ENCODE measurements at regions not wholly inside any gene's neighbourhood (a gene's known extent, or its start where the extent isn't known, plus 50 kb on each side); places are given as distances from the start of the nearest gene placed in this dataset.

DNA sequence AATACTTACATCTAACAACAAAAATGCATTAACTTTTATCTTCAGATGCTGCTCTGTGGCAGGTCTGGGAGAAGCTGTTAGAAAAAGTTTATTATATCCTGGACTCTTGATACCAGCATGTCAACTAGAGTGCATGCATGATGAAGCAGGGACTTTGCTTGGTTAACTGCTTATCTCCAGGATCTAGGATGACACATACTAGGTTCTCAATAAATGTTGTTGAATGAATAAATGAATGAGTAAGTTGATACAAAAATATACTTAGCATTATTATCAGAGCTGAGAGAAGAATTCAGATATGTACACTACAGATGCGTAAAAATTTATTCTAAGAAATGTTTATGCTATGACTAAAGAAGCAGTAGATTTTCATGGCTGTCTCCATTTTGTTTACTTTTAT, 304.3 kb downstream of the LTN1 start:
- ATAC-seq = no peak
- no peak for DNase-seq (ENCODE audit: low spot score)
- peaks cover 8% of the 10 kb centered on the region for H3K4me1 Mint-ChIP-seq
- POLR2A ChIA-PET = no interaction called here
- H3K9me3 Mint-ChIP-seq = no peaks in the 10 kb centered on the region
- TF ChIP-seq, protein P1, sequence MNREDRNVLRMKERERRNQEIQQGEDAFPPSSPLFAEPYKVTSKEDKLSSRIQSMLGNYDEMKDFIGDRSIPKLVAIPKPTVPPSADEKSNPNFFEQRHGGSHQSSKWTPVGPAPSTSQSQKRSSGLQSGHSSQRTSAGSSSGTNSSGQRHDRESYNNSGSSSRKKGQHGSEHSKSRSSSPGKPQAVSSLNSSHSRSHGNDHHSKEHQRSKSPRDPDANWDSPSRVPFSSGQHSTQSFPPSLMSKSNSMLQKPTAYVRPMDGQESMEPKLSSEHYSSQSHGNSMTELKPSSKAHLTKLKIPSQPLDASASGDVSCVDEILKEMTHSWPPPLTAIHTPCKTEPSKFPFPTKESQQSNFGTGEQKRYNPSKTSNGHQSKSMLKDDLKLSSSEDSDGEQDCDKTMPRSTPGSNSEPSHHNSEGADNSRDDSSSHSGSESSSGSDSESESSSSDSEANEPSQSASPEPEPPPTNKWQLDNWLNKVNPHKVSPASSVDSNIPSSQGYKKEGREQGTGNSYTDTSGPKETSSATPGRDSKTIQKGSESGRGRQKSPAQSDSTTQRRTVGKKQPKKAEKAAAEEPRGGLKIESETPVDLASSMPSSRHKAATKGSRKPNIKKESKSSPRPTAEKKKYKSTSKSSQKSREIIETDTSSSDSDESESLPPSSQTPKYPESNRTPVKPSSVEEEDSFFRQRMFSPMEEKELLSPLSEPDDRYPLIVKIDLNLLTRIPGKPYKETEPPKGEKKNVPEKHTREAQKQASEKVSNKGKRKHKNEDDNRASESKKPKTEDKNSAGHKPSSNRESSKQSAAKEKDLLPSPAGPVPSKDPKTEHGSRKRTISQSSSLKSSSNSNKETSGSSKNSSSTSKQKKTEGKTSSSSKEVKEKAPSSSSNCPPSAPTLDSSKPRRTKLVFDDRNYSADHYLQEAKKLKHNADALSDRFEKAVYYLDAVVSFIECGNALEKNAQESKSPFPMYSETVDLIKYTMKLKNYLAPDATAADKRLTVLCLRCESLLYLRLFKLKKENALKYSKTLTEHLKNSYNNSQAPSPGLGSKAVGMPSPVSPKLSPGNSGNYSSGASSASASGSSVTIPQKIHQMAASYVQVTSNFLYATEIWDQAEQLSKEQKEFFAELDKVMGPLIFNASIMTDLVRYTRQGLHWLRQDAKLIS (CRISPR knock-in tag; IDR thresholded peaks at IDR 0.05; ENCODE audit: borderline replicate concordance) = no peak
- TF ChIP-seq, protein P2, sequence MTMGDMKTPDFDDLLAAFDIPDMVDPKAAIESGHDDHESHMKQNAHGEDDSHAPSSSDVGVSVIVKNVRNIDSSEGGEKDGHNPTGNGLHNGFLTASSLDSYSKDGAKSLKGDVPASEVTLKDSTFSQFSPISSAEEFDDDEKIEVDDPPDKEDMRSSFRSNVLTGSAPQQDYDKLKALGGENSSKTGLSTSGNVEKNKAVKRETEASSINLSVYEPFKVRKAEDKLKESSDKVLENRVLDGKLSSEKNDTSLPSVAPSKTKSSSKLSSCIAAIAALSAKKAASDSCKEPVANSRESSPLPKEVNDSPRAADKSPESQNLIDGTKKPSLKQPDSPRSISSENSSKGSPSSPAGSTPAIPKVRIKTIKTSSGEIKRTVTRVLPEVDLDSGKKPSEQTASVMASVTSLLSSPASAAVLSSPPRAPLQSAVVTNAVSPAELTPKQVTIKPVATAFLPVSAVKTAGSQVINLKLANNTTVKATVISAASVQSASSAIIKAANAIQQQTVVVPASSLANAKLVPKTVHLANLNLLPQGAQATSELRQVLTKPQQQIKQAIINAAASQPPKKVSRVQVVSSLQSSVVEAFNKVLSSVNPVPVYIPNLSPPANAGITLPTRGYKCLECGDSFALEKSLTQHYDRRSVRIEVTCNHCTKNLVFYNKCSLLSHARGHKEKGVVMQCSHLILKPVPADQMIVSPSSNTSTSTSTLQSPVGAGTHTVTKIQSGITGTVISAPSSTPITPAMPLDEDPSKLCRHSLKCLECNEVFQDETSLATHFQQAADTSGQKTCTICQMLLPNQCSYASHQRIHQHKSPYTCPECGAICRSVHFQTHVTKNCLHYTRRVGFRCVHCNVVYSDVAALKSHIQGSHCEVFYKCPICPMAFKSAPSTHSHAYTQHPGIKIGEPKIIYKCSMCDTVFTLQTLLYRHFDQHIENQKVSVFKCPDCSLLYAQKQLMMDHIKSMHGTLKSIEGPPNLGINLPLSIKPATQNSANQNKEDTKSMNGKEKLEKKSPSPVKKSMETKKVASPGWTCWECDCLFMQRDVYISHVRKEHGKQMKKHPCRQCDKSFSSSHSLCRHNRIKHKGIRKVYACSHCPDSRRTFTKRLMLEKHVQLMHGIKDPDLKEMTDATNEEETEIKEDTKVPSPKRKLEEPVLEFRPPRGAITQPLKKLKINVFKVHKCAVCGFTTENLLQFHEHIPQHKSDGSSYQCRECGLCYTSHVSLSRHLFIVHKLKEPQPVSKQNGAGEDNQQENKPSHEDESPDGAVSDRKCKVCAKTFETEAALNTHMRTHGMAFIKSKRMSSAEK (CRISPR knock-in tag; IDR thresholded peaks at IDR 0.05; ENCODE audit: borderline replicate concordance) = no peak
- TF ChIP-seq ZNF671 (CRISPR knock-in tag; IDR thresholded peaks at IDR 0.05) = no peak
- no peak for TF ChIP-seq CREB1 (CRISPR knock-in tag; IDR thresholded peaks at IDR 0.05)
- no peak for TF ChIP-seq TEAD4 (CRISPR knock-in tag; IDR thresholded peaks at IDR 0.05)
- TF ChIP-seq IRF1 (CRISPR knock-in tag; IDR thresholded peaks at IDR 0.05) = no peak
- no peak for TF ChIP-seq KAT7 (CRISPR knock-in tag; IDR thresholded peaks at IDR 0.05; ENCODE audit: borderline replicate concordance)
- no peak for TF ChIP-seq ATF3 (CRISPR knock-in tag; conservative IDR thresholded peaks at IDR 0.05)
- H3K36me3 Mint-ChIP-seq = no peaks in the 10 kb centered on the region
- H3K27ac Mint-ChIP-seq = no peak overlapping the region
- CTCF ChIA-PET = no interaction called here
- H3K27me3 Mint-ChIP-seq (ENCODE audit: low read depth) = no peaks in the 10 kb centered on the region
- no peak overlapping the region for H3K4me3 Mint-ChIP-seq

GRCh38 chr21:28687586-28687985, 305.1 kb downstream of the LTN1 start:
- H3K4me3 Mint-ChIP-seq = no peak overlapping the region
- no peak overlapping the region for H3K27ac Mint-ChIP-seq
- H3K27me3 Mint-ChIP-seq (ENCODE audit: low read depth) = no peaks in the 10 kb centered on the region
- ATAC-seq (no peak), DNase-seq (ENCODE audit: low spot score) (no peak)
- no peaks in the 10 kb centered on the region for H3K9me3 Mint-ChIP-seq
- H3K36me3 Mint-ChIP-seq = no peaks in the 10 kb centered on the region
- POLR2A ChIA-PET = no interaction called here
- CTCF ChIA-PET = no interaction called here
- TF ChIP-seq ZMAT4 (CRISPR knock-in tag; IDR thresholded peaks at IDR 0.05) (no peak), USF2 (CRISPR knock-in tag; IDR thresholded peaks at IDR 0.05) (no peak), NFATC4 (CRISPR knock-in tag; IDR thresholded peaks at IDR 0.05) (no peak), GRHL2 (CRISPR knock-in tag; IDR thresholded peaks at IDR 0.05; ENCODE audit: insufficient replicate concordance, severe bottlenecking) (no peak), TP53 (CRISPR knock-in tag; IDR thresholded peaks at IDR 0.05) (no peak), NFYB (CRISPR knock-in tag; conservative IDR thresholded peaks at IDR 0.05; ENCODE audit: low read depth) (no peak), ELF4 (CRISPR knock-in tag; IDR thresholded peaks at IDR 0.05; ENCODE audit: low read depth) (no peak), FOXP1 (CRISPR knock-in tag; IDR thresholded peaks at IDR 0.05; ENCODE audit: borderline replicate concordance) (no peak), FOXJ3 (CRISPR knock-in tag; IDR thresholded peaks at IDR 0.05; ENCODE audit: borderline replicate concordance) (no peak)
- TF ChIP-seq, protein P3, sequence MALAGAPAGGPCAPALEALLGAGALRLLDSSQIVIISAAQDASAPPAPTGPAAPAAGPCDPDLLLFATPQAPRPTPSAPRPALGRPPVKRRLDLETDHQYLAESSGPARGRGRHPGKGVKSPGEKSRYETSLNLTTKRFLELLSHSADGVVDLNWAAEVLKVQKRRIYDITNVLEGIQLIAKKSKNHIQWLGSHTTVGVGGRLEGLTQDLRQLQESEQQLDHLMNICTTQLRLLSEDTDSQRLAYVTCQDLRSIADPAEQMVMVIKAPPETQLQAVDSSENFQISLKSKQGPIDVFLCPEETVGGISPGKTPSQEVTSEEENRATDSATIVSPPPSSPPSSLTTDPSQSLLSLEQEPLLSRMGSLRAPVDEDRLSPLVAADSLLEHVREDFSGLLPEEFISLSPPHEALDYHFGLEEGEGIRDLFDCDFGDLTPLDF (CRISPR knock-in tag; IDR thresholded peaks at IDR 0.05) = no peak
- TF ChIP-seq, protein P4, sequence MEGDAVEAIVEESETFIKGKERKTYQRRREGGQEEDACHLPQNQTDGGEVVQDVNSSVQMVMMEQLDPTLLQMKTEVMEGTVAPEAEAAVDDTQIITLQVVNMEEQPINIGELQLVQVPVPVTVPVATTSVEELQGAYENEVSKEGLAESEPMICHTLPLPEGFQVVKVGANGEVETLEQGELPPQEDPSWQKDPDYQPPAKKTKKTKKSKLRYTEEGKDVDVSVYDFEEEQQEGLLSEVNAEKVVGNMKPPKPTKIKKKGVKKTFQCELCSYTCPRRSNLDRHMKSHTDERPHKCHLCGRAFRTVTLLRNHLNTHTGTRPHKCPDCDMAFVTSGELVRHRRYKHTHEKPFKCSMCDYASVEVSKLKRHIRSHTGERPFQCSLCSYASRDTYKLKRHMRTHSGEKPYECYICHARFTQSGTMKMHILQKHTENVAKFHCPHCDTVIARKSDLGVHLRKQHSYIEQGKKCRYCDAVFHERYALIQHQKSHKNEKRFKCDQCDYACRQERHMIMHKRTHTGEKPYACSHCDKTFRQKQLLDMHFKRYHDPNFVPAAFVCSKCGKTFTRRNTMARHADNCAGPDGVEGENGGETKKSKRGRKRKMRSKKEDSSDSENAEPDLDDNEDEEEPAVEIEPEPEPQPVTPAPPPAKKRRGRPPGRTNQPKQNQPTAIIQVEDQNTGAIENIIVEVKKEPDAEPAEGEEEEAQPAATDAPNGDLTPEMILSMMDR (IDR thresholded peaks at IDR 0.05) = no peak
- TF ChIP-seq, protein P5, sequence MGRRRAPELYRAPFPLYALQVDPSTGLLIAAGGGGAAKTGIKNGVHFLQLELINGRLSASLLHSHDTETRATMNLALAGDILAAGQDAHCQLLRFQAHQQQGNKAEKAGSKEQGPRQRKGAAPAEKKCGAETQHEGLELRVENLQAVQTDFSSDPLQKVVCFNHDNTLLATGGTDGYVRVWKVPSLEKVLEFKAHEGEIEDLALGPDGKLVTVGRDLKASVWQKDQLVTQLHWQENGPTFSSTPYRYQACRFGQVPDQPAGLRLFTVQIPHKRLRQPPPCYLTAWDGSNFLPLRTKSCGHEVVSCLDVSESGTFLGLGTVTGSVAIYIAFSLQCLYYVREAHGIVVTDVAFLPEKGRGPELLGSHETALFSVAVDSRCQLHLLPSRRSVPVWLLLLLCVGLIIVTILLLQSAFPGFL (CRISPR knock-in tag; IDR thresholded peaks at IDR 0.05; ENCODE audit: borderline replicate concordance) = no peak
- H3K4me1 Mint-ChIP-seq = peaks cover 8% of the 10 kb centered on the region
